RWPE2 (cell line): ENCODE measurements at regions not wholly inside any gene's neighbourhood (a gene's known extent, or its start where the extent isn't known, plus 50 kb on each side); places are given as distances from the start of the nearest gene placed in this dataset.

ENCODE experiments used
- ATAC-seq: fragments of 200-7000 bp; cut with Tn5 transposase; 3 replicates; pipeline ENCODE4 v1.9.1; 2021; ENCODE audit warnings: low read depth
- DNase-seq: peaks from one replicate; pipeline ENCODE4 v3.0.0-alpha.2; 2020; ENCODE audit warnings: low spot score
- H3K27ac ChIP-seq: fragments of 450-650 bp; 2 replicates; pipeline ENCODE4 v1.5.1; 2017; ENCODE audit warnings: mild to moderate bottlenecking; ENCODE audit not compliant: poor library complexity, severe bottlenecking
- H3K27me3 ChIP-seq: fragments of 250-450 bp; sonication (Bioruptor Pico); 2 replicates; pipeline ENCODE4 v1.5.1; 2021; ENCODE audit warnings: mild to moderate bottlenecking, moderate library complexity; ENCODE audit not compliant: insufficient read depth, poor library complexity, severe bottlenecking
- H3K36me3 ChIP-seq: fragments of 250-450 bp; sonication (Bioruptor Pico); 2 replicates; pipeline ENCODE4 v1.5.1; 2020; ENCODE audit warnings: low read depth, mild to moderate bottlenecking, moderate library complexity
- H3K4me1 ChIP-seq: fragments of 250-450 bp; sonication (Bioruptor Pico); 2 replicates; pipeline ENCODE4 v1.5.1; 2021; ENCODE audit warnings: mild to moderate bottlenecking, moderate library complexity; ENCODE audit not compliant: insufficient read depth, poor library complexity, severe bottlenecking
- H3K4me3 ChIP-seq: fragments of 250-450 bp; sonication (Bioruptor Pico); 2 replicates; pipeline ENCODE4 v1.5.1; 2021; ENCODE audit warnings: mild to moderate bottlenecking, moderate library complexity; ENCODE audit not compliant: severe bottlenecking
- H3K9me3 ChIP-seq: fragments of 250-450 bp; sonication (Bioruptor Pico); 2 replicates; pipeline ENCODE4 v1.5.1; 2021; ENCODE audit warnings: mild to moderate bottlenecking, moderate library complexity; ENCODE audit not compliant: severe bottlenecking
- CTCF ChIP-seq: fragments of 450-650 bp; IDR thresholded peaks from one replicate; pipeline ENCODE4 v1.5.1; 2017; ENCODE audit warnings: mild to moderate bottlenecking, moderate library complexity; ENCODE audit not compliant: poor library complexity, severe bottlenecking

GRCh38 chr7:94067506-94067905, 63.4 kb upstream of the BET1 start:
- no peaks in the 10 kb centered on the region for H3K36me3 ChIP-seq
- H3K4me3 ChIP-seq = no peak overlapping the region
- no peak for DNase-seq
- TF ChIP-seq CTCF = no peak
- ATAC-seq = peak; percentile 24; the same call in 1 of the 3 replicates
- H3K9me3 ChIP-seq = no peaks in the 10 kb centered on the region
- no peaks in the 10 kb centered on the region for H3K27me3 ChIP-seq
- H3K27ac ChIP-seq = peak overlapping the region; percentile 37
- H3K4me1 ChIP-seq = peaks cover 24% of the 10 kb centered on the region

- Histone ChIP-seq H3K9me3 (no peaks in the 10 kb centered on the region), H3K36me3 (no peaks in the 10 kb centered on the region), H3K27me3 (no peaks in the 10 kb centered on the region), H3K27ac (no peak overlapping the region), H3K4me1 (peaks cover 24% of the 10 kb centered on the region), H3K4me3 (no peak overlapping the region)
- ATAC-seq = no peak
- DNase-seq = no peak
- TF ChIP-seq CTCF = no peak
Observed at GRCh38 chr7:94069162-94069739, 65.1 kb upstream of the BET1 start.

- H3K27me3 ChIP-seq = no peaks in the 10 kb centered on the region
- no peak for TF ChIP-seq CTCF
- no peak overlapping the region for H3K4me3 ChIP-seq
- H3K4me1 ChIP-seq = no peaks in the 10 kb centered on the region
- DNase-seq = no peak
- no peaks in the 10 kb centered on the region for H3K36me3 ChIP-seq
- H3K27ac ChIP-seq = no peak overlapping the region
- no peak for ATAC-seq
- no peaks in the 10 kb centered on the region for H3K9me3 ChIP-seq
Observed at GRCh38 chr7:94080551-94080950, 76.4 kb upstream of the BET1 start.

GRCh38 chr7:94082126-94082525, 78.0 kb upstream of the BET1 start:
- H3K9me3 ChIP-seq = no peaks in the 10 kb centered on the region
- TF ChIP-seq CTCF = no peak
- H3K27me3 ChIP-seq = no peaks in the 10 kb centered on the region
- no peak for ATAC-seq
- no peaks in the 10 kb centered on the region for H3K4me1 ChIP-seq
- DNase-seq = no peak
- no peak overlapping the region for H3K4me3 ChIP-seq
- H3K27ac ChIP-seq = no peak overlapping the region
- no peaks in the 10 kb centered on the region for H3K36me3 ChIP-seq

- no peak for DNase-seq
- no peaks in the 10 kb centered on the region for H3K36me3 ChIP-seq
- H3K4me1 ChIP-seq = peaks cover 3% of the 10 kb centered on the region
- no peaks in the 10 kb centered on the region for H3K9me3 ChIP-seq
- peak; percentile 90 for TF ChIP-seq CTCF
- no peak overlapping the region for H3K27ac ChIP-seq
- no peaks in the 10 kb centered on the region for H3K27me3 ChIP-seq
- ATAC-seq = peak; percentile 89
- peak overlapping the region; percentile 11 for H3K4me3 ChIP-seq
Observed at GRCh38 chr7:94087664-94088352, 83.7 kb upstream of the BET1 start.
